CMK (cell line): ENCODE measurements at regions not wholly inside any gene's neighbourhood (a gene's known extent, or its start where the extent isn't known, plus 50 kb on each side); places are given as distances from the start of the nearest gene placed in this dataset.
"Not testable (repeated sequence)": the region's sequence is repeated elsewhere in the genome, so short reads cannot be mapped to it uniquely, and the experiment has no call there.

ENCODE experiments used
- DNase-seq: peaks from one replicate; pipeline ENCODE4 v3.0.0-alpha.2; 2010; ENCODE audit warnings: low read depth

DNA sequence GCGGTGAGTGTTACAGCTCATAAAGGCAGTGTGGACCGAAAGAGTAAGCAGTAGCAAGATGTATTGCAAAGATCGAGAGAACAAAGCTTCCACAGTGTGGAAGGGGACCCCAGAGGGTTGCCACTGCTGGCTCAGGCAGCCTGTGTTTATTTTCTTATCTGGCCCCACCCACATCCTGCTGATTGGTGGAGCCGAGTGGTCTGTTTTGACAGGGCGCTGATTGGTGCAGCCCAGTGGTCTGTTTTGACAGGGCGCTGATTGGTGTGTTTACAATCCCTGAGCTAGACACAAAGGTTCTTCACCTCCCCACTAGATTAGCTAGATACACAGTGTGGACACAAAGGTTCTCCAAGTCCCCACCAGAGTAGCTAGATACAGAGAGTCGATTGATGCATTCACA is 747.8 kb upstream of the NRXN1 start:
- DNase-seq: not testable (repeated sequence)

DNA sequence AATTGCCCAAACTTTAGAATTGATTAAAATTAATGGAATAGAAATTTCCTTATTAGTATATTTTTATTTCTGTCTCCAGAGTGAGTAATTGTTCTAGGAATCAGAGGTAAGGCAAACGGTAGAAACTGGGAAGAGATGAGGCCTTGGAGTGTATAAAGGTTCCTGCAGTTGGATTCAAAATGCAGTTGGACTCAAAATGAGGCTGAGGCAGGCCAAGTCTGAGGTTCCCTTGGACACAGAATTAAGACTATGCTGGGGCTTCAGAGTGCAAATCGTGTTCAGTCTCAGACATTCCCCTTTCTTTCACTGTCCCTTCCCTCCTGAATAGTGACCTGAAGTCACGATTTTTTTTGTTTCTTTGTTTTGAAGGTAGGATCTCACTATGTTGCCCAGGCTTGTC is 746.9 kb upstream of the NRXN1 start:
- no peak for DNase-seq

DNA sequence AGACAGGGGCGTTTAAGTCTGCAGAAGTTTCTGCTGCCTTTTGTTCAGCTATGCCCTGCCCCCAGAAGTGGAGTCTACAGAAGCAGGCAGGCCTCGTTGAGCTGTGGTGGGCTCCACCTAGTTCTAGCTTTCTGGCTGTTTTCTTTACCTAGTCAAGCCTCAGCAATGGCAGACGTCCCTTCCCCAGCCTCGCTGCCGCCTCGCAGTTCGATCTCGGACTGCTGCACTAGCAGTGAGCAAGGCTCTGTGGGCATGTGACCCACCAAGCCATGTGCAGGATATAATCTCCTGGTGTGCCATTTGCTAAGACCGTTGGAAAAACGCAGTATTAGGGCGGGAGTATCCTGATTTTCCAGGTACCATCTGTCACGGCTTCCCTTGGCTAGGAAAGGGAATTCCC is 742.7 kb upstream of the NRXN1 start:
- DNase-seq: not testable (repeated sequence)

DNA sequence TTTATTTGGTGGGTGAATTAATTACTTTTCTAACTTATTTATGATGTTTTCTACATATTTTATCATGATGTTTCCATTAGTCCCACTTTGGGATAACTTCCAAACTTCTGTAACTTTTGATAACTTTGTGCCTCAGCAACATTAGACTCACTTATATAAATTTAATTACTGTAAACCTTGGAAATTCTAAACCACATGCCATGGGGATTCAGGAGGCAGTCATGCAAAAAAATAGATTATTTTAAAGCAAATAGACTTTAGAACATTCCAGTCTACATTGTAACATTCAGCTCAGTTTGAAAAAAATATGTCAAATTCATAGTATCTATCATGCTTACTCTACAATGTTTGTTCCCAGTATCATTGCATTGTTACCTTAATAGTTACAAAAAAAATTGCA is 728.5 kb upstream of the NRXN1 start:
- no peak for DNase-seq

DNA sequence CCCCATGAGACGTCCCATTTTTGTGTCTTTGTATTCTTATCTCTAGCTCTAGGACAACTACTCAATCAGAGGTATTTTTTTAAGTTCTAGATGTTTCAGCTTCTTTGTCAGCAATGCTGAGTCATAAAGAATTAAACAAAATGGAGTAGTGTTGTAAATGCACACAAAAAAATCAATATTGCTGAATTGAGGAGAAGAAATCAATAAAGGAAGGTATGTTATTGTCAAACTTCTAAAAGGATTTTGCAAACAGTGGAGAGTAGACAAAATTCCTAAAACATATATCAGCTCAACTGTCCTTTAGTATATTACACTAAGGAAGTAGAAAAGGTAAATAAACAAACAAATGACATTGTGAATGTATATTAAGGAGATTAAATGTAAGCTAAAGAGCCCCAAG is 726.1 kb upstream of the NRXN1 start:
- no peak for DNase-seq

DNA sequence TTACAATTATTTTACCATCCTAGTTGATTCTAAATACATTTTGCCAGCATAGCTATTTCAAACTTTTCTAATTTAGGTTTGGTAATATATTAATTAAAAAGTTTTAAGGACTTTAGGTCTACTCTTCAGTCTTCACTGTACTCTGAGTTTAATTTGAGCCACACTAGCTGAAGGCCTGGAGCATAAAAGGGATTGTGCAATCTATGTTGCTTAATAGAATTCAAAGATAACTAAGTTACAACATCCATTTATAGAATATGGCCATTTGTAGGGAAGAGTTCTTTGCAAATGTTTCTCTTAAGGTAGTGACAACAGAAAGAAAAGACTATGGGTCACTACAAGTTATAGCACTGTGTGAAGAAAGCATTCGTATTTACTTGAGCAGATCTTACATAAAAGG is 702.2 kb upstream of the NRXN1 start:
- no peak for DNase-seq

DNA sequence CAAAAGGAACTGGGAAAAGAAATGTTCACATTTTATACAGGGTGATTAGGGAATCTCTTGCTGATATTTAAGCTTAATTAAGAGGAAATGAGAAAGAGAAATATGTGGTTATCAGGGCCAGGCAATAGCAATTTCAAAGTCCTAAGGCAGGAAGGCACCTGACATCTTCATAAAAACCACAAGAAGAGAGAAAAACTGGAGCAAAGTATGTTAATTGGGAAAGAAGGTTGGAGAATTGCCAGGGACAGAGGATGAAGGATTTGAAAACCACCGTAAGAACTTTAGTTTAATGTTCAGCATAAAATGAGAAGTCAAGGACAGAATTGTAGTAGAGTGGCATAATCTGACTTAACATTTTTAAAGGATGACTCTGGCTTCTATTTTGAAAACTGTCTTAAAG is 691.8 kb upstream of the NRXN1 start:
- no peak for DNase-seq

DNA sequence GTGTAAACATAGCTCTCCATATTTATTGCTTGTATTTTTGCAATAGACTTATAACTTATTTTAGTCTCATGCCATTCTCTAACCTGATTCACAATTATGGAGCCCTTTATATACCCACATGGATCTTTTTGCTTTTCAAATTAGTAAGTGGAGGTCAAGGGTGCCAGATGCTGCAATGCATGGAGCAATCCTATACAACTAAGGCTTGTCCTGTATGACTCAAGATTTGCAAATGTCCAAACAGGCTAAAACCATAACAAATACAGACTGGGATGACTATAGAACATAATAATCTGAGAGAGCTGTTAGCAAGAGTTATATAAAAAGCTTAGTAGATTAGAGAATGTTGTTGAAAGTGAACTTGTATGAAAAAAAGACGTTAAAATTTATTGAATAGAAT is 690.4 kb upstream of the NRXN1 start:
- no peak for DNase-seq

DNA sequence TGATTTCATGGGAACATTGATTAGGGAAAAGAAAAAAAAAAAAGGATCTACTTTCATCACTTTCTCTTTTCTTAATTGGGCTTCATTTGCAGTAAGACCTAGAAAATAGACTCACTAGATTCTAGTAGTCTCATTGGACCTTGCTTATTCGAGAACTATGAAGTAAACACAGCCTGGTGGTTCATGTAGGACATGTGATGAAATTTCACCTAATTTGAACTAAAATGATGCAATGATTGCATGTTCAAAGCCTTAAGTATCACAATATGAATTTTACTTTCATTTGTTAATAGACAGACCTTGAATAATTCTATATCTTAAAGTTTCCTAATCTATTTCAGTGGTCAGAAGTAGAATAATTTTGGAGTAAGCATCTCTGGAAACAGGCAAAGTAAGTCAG is 688.9 kb upstream of the NRXN1 start:
- no peak for DNase-seq

DNA sequence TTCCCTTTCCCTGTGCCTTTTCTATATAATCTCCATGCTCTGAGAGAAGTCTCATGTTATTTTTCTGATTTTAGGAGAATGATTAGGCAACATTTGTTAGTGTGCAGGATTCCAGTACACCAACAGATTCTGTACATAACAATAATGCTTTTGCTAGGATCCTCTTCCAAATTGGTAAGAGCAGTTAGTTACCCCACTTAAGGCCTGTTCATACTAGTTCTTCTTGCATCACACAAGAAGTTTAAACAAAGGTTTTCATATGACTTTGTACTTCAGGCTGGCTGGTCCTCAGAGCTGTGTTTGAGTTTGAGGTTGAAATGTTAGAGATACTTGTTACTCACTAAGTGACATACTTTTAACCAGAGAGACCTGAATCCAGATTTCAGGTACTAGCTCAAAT is 686.9 kb upstream of the NRXN1 start:
- DNase-seq: no peak

DNA sequence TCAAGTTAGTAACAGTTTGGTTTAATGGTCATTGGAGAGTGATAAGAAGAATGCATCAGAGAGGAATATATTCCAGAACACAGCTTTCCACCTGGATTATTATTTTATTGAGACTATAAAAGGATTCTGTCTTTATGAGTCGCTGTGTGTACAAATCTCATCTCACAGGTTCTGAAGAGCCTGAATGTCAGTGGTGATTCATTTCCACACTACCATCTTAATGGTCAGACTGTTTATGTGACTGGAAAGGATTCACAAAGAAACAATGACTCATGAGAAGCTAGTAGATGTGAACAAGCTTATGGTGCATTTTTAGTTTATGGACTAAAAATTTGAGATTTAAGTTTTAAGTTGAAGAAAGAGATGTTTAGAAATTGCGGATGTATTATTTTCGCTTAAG is 685.4 kb upstream of the NRXN1 start:
- DNase-seq: no peak

DNA sequence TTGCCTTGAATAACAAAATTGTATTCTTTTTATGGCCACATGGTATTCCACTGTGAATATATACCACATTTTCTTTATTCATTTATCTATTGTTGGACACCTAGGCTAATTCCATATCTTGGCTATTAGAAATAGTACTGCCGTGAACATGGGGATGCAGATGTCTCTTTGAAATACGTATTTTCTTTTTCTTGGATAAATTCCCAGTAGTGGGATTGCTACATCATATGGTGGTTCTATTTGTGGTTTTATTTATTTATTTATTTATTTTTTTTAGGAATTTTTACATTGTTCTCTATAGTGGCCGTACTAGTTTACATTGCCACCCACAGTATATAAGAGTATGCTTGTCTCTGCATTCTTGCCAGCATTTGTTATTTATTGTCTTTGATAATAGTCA is 679.8 kb upstream of the NRXN1 start:
- no peak for DNase-seq

DNA sequence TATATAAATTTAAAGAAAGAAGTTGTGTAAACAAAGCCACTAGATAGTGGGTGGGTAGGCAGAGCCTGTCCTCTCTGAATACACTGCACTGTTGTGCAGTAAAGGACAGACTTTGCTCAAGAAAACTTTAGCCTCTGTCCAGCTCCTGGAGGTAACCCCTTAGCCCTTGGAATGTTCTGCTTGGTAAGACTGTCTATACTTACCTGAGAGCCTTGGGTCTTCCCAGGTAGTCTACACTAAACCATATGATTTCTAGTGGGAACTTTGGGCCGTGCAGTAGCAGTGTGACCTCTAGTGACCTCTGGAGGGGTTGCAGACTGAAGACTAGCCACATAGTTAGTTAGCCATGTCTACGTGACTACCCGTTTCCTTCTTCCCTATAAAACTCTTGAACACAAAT is 678.3 kb upstream of the NRXN1 start:
- peak; percentile 2 for DNase-seq

DNA sequence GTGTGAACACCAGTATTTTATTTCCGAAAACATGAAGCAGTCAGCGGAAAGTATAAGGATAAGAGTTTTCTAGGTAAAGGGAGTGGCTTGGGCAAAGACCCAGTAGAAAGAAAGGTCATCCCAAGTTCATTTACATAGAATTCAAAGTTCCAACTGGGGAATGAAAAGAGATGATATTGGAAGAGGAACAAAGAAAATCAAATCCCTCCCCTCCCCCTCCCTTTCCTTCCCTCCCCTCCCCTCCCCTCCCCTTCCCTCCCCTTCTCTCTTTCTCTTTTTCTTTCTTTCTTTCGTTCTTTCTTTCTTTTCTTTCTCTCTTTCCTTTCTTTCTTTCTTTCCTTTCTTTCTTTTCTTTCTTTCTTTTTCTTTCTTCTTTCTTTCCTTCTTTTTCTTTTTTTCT is 675.7 kb upstream of the NRXN1 start:
- DNase-seq: no peak

DNA sequence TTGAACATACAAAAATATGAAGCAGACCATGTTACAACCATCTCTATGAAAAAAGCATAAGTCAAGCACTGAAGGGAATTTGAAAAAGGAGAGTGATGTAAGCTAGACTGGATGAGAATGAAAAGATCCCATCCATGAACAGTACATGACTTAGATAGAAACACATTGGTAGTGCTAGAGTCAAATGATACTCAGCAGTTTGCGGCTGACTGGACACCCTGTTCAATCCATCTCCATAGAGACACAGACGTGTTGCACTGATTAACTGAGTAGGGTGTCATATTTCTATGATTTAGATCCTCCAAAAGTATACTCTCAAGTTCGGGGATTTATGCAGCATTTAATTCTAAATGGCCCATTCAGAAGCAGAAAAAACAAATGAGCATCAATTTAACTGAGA is 674.3 kb upstream of the NRXN1 start:
- DNase-seq: no peak

DNA sequence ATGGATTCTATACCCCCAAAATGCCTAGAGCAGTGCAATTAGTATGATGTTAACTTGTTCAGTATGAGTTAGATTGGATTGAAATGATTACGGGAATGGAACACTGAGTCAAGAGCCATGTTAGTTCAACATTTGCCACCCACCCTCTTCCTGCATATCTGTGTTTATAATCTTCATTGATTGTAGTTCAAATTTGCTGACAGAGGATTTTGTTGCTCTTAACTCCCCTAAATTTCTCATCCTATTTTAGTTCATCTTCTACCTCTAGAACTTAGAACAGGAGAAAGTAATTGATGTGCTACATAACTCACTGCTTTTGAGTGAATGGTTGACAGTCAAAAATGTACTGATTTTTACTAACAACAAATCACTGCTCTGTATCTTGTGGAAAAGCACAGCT is 673.5 kb upstream of the NRXN1 start:
- DNase-seq: no peak

DNA sequence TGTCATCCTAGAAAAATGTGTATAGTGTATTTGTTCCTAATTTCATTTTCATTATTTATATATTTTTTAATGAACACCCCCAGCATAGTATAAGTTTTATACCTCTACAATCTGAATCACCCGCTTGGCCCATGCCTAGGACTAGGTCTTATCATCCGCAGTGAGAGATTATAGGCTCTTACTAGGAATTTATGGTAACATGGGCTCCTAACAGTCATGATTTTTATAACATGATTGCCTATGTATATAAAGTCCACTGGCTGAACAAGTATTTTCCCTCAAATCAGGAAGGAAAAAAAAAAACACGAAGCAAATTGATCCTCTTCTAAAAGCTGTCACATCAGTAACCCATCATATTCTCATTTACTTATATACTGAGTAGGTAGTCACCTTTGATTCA is 666.1 kb upstream of the NRXN1 start:
- DNase-seq: no peak

DNA sequence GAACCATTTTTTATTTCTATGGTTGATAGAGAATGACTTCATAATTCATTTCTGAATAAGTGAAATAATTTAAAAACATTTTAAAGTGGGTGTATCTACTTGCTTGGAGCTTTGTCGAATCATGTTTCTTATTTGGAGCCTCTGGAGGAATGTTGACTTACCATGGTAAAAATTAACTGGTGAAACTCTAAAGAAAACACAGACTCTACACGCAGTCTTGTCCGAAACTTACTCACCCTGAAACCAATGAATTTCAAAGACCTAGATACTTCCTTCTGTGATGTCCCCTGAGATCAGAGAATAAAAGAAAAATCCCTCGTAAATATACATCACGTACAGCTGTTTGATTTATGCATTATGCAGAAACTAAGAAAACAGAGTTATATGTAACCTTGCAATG is 665.2 kb upstream of the NRXN1 start:
- DNase-seq: no peak

DNA sequence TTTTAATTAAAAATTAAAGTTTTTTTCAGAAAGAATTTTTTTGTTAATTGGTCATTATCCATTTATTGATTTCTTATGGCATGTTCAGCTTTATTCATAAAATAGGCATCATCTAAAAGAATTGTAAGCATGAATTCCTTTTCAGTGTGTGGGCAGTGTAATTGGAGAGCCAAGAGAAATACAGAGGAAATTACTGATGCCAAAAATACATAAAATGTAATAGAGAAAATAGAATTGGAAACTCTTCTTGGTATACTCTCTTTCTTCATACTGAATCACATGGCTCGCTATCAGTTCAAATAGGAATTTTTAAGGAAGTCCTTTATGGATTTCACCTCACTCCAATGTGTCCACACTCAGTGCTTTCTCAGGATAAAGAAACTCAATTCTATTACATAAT is 663.6 kb upstream of the NRXN1 start:
- no peak for DNase-seq

DNA sequence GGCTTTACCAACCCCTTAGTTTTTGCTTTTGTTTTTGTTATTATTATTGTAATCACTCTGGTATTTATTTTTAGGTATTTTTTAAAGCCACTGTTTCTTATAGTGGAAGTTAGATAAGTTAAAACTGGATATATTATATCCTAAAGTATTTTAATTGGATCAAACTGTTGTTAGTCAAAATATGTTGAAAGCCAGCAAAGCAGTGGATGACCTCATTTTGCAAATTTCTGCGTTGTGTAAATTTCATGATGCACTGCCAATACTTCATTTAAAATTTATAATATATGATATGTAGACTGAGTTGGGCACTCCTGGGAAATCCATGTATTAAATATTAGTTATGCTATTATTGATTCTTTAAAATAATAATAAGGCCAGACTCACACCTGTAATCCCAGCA is 661.7 kb upstream of the NRXN1 start:
- no peak for DNase-seq

DNA sequence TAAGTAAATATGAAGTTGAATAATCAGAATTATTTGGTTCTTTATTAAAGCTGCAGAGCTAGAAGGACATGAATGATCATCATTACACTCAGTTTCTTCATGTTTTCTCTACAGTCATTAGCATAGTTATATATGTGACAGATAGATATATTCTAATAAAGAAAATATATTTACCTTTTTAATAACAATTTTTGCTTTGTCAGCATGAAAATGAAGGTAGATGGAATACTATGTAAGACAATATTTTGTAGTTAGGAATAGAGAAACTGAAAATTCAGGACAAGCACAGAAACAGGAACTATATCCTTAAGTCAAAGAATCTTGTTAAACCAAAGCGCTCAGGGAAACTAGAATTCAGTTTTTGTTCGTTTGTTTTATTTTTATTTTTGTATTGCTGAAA is 649.9 kb upstream of the NRXN1 start:
- DNase-seq: no peak

DNA sequence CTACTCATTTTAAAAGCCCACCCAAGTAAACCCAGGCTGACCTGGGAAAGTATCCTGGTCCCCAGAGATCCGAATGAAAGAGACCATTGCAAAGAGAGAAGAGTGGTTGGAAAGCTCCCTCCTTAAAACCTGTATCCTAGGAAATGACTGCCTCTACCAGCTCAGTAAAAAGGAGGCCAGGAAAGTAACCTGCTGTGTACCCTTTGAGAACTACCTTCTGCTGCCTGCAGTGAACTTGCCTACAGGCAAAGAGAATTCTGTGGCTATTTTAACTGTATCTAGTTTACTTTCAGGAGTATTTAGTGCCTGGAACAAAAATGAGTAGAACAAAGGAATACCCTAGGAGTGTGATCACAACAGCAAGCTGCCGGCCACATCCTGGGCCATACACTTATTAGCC is 641.7 kb upstream of the NRXN1 start:
- DNase-seq: no peak

DNA sequence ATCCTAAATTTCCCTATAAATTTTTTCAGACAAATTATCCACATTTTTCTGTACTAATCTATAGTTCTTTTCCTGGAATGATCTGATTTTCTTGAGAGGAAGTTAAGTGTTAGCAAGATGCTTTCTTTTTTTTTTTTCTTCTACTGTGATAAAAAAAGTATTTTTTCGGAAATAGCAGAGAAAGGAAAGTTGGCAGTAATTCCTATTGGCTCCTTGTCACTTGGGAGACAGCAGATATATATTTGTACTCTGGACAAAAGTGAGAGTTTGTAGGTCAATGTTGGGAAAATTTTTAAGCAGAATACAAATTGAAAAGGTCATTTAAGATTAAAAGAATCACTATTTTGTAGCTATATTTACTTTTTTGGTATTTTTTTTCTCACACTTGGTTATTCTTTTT is 635.7 kb upstream of the NRXN1 start:
- no peak for DNase-seq

DNA sequence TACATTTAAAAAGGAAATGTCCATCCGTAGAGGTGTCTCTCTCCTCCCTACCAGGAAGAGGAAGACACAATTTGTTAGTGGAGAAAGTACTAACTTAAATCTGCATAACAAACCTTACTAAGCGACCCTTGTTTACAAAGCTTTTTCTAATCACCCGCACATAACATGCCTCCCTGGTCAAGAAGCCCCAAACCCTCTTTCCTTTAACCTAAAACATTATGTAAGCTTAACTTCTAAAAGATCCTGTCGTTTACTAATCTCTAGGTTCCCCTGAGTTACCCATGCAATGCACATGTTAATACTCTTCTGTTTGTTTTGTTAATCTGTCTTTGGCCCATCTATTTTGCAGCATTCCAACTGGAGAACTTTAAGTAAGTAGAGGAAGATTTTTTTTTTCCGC is 630.3 kb upstream of the NRXN1 start:
- DNase-seq: no peak

DNA sequence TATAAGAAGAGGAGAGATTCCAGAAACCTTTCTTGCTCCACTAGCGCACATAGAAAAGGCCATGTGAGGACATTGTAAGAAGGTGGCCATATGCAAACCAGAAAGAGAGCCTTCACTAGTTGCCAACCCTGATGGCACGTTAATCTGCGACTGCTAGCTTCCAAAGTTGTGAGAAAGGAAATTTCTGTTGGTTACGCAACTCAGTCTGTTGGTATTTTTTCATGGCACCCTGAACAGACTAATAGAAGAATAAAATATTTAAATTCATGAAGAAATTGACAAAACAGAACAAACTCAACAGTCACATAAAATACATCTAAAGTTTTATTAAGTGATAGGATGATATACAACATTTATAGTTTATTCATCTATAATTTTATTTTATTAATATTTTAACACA is 625.9 kb upstream of the NRXN1 start:
- DNase-seq: no peak

DNA sequence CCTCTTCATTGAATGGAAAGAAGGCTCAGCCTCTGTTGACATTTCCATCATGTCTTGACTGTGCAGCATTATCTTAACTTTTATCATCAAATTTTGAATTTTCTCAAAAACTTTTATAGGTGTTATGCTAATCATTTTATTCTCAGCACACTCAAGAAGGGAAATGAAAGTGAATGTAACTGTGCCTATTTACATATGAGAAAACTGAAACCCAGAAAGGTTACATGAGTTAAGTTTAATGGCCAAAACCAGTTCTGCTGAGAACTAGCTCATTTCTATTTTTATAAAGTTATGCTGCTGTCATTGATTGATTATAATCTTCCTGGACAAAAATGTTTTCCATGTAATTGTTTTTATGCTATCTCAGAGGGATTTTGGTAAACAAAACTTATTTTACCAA is 618.8 kb upstream of the NRXN1 start:
- no peak for DNase-seq
